WTC11 (cell line): ENCODE measurements at regions not wholly inside any gene's neighbourhood (a gene's known extent, or its start where the extent isn't known, plus 50 kb on each side); places are given as distances from the start of the nearest gene placed in this dataset.

Source experiments
- ATAC-seq: fragments of 200-7000 bp; cut with Tn5 transposase; 2 replicates; pipeline ENCODE4 v1.10.0; 2021; ENCODE audit warnings: mild to moderate bottlenecking, moderate library complexity
- CTCF ChIA-PET: fragments of 300-600 bp; sonication (Branson Sonifier 250); formaldehyde crosslinking; loops from one replicate; lab custom pipeline; 2021; ENCODE audit warnings: antibody characterized with exemption; lab: Charles Lee
- POLR2A ChIA-PET: fragments of 350-600 bp; sonication (Branson Sonifier 250); formaldehyde crosslinking; loops from one replicate; lab custom pipeline; 2021; ENCODE audit warnings: antibody characterized with exemption; lab: Charles Lee
- DNase-seq: peaks from one replicate; pipeline ENCODE4 v3.0.0; 2021; ENCODE audit warnings: low spot score
- H3K27ac Mint-ChIP-seq: 2 replicates; pipeline ENCODE4 v1.8.0; 2021; ENCODE audit warnings: mixed read lengths
- H3K27me3 Mint-ChIP-seq: 2 replicates; pipeline ENCODE4 v1.8.0; 2021; ENCODE audit warnings: low read depth, mild to moderate bottlenecking, moderate library complexity, mixed read lengths
- H3K36me3 Mint-ChIP-seq: 2 replicates; pipeline ENCODE4 v1.8.0; 2021; ENCODE audit warnings: mixed read lengths
- H3K4me1 Mint-ChIP-seq: 2 replicates; pipeline ENCODE4 v1.8.0; 2022; ENCODE audit warnings: mixed read lengths
- H3K4me3 Mint-ChIP-seq: 2 replicates; pipeline ENCODE4 v1.8.0; 2021; ENCODE audit warnings: mild to moderate bottlenecking, moderate library complexity, mixed read lengths
- H3K9me3 Mint-ChIP-seq: 2 replicates; pipeline ENCODE4 v1.8.0; 2021; ENCODE audit warnings: mixed read lengths
- ATF3 ChIP-seq: sonication (generic); formaldehyde crosslinking; conservative IDR thresholded peaks from 2 replicates; pipeline ENCODE4 v1.8.1; 2022; ENCODE audit warnings: mild to moderate bottlenecking, missing genetic modification reagents
- CBFB ChIP-seq: sonication (generic); formaldehyde crosslinking; IDR thresholded peaks from 2 replicates; pipeline ENCODE4 v1.8.1; 2022; ENCODE audit warnings: mild to moderate bottlenecking, low read depth, missing genetic modification reagents
- CTCF ChIP-seq: fragments of 200-600 bp; IDR thresholded peaks from 2 replicates; pipeline ENCODE4 v1.8.0; 2022; ENCODE audit warnings: antibody characterized with exemption
- E2F5 ChIP-seq: sonication (generic); formaldehyde crosslinking; IDR thresholded peaks from 2 replicates; pipeline ENCODE4 v1.8.1; 2022; ENCODE audit warnings: mild to moderate bottlenecking, moderate library complexity, missing genetic modification reagents
- FOXK1 ChIP-seq: sonication (generic); formaldehyde crosslinking; IDR thresholded peaks from 2 replicates; pipeline ENCODE4 v1.8.0; 2022; ENCODE audit warnings: mild to moderate bottlenecking, moderate library complexity, missing genetic modification reagents
- GABPB1 ChIP-seq: sonication (generic); formaldehyde crosslinking; IDR thresholded peaks from 2 replicates; pipeline ENCODE4 v1.8.1; 2023; ENCODE audit warnings: mild to moderate bottlenecking, missing genetic modification reagents
- IRF1 ChIP-seq: sonication (generic); formaldehyde crosslinking; IDR thresholded peaks from 2 replicates; pipeline ENCODE4 v1.8.0; 2023; ENCODE audit warnings: missing genetic modification reagents
- IRF2 ChIP-seq: sonication (generic); formaldehyde crosslinking; IDR thresholded peaks from 2 replicates; pipeline ENCODE4 v1.8.0; 2022; ENCODE audit warnings: low read depth, missing genetic modification reagents, borderline replicate concordance
- JAZF1 ChIP-seq: fragments of 250-450 bp; sonication (Bioruptor Pico); IDR thresholded peaks from 2 replicates; pipeline ENCODE4 v1.9.0; 2021; ENCODE audit warnings: moderate library complexity, mild to moderate bottlenecking, inconsistent platforms
- PREB ChIP-seq: sonication (generic); formaldehyde crosslinking; IDR thresholded peaks from 2 replicates; pipeline ENCODE4 v1.8.1; 2022; ENCODE audit warnings: mild to moderate bottlenecking, missing genetic modification reagents, moderate library complexity, borderline replicate concordance
- SP1 ChIP-seq: sonication (generic); formaldehyde crosslinking; conservative IDR thresholded peaks from 2 replicates; pipeline ENCODE4 v1.8.1; 2022; ENCODE audit warnings: missing genetic modification reagents
- ZNF281 ChIP-seq: sonication (generic); formaldehyde crosslinking; IDR thresholded peaks from 2 replicates; pipeline ENCODE4 v1.8.0; 2023; ENCODE audit warnings: mild to moderate bottlenecking, missing genetic modification reagents
- ZNF512 ChIP-seq: sonication (generic); formaldehyde crosslinking; IDR thresholded peaks from 2 replicates; pipeline ENCODE4 v1.8.1; 2022; ENCODE audit warnings: missing genetic modification reagents, borderline replicate concordance
- ZNF532 ChIP-seq: fragments of 250-450 bp; sonication (Bioruptor Pico); IDR thresholded peaks from 2 replicates; pipeline ENCODE4 v1.9.0; 2021; ENCODE audit warnings: mild to moderate bottlenecking, borderline replicate concordance

GRCh38 chr16:60061396-60061795, 1327.3 kb upstream of the GOT2 start (continued):
- TF ChIP-seq ZNF532 (CRISPR knock-in tag) = no peak
- TF ChIP-seq CBFB (CRISPR knock-in tag) = no peak
- no peak for TF ChIP-seq IRF1 (CRISPR knock-in tag)
- TF ChIP-seq GABPB1 (CRISPR knock-in tag) = no peak
- TF ChIP-seq, all 79 proteins: peak for 0

- no peak overlapping the region for H3K27ac Mint-ChIP-seq
- CTCF ChIA-PET = no interaction called here
- H3K9me3 Mint-ChIP-seq = peaks cover 5% of the 10 kb centered on the region
- no peaks in the 10 kb centered on the region for H3K4me1 Mint-ChIP-seq
- no peak for TF ChIP-seq E2F5 (CRISPR knock-in tag)
- TF ChIP-seq, all 79 proteins: peak for 0
- H3K36me3 Mint-ChIP-seq = no peaks in the 10 kb centered on the region
- POLR2A ChIA-PET = no interaction called here
- DNase-seq (no peak), ATAC-seq (no peak)
- no peak overlapping the region for H3K4me3 Mint-ChIP-seq
- H3K27me3 Mint-ChIP-seq = no peaks in the 10 kb centered on the region
Observed at GRCh38 chr16:60060731-60061130, 1326.6 kb upstream of the GOT2 start.

- DNase-seq (no peak), ATAC-seq (no peak)
- Mint-ChIP-seq H3K4me1 (no peaks in the 10 kb centered on the region), H3K27ac (no peak overlapping the region), H3K4me3 (no peak overlapping the region), H3K9me3 (peaks cover 5% of the 10 kb centered on the region; the same call in 1 of the 2 replicates), H3K27me3 (no peaks in the 10 kb centered on the region), H3K36me3 (no peaks in the 10 kb centered on the region)
- ChIA-PET POLR2A (no interaction called here), CTCF (no interaction called here)
- TF ChIP-seq FOXK1 (CRISPR knock-in tag) (no peak), ZNF512 (CRISPR knock-in tag) (no peak), JAZF1 (CRISPR knock-in tag) (no peak), SP1 (CRISPR knock-in tag) (no peak), ATF3 (CRISPR knock-in tag) (no peak)
Observed at GRCh38 chr16:60059141-60059540, 1325.0 kb upstream of the GOT2 start.

- H3K36me3 Mint-ChIP-seq = no peaks in the 10 kb centered on the region
- no peak overlapping the region for H3K27ac Mint-ChIP-seq
- H3K4me3 Mint-ChIP-seq = no peak overlapping the region
- no peak for DNase-seq
- no peaks in the 10 kb centered on the region for H3K4me1 Mint-ChIP-seq
- no peaks in the 10 kb centered on the region; the same call in 1 of the 2 replicates for H3K27me3 Mint-ChIP-seq
- CTCF ChIA-PET = no interaction called here
- peaks cover 10% of the 10 kb centered on the region; the same call in 1 of the 2 replicates for H3K9me3 Mint-ChIP-seq
- no peak for ATAC-seq
- POLR2A ChIA-PET = no interaction called here
- TF ChIP-seq CTCF (no peak), ZNF281 (no peak), PREB (CRISPR knock-in tag) (no peak), IRF1 (CRISPR knock-in tag) (no peak), IRF2 (no peak)
Observed at GRCh38 chr16:60041671-60042070, 1307.6 kb upstream of the GOT2 start.
